HepG2 (cell line): ENCODE measurements at regions not wholly inside any gene's neighbourhood (a gene's known extent, or its start where the extent isn't known, plus 50 kb on each side); places are given as distances from the start of the nearest gene placed in this dataset.

Source experiments
- ATAC-seq: fragments of 200-7000 bp; cut with Tn5 transposase; 3 replicates; pipeline ENCODE4 v1.9.1; 2020; ENCODE audit warnings: mild to moderate bottlenecking, moderate library complexity
- BruUV-seq: library from RNA; stranded (reverse); fragments of 400-500 nt; replicated peaks from 2 replicates; lab custom pipeline; 2021; lab: Mats Ljungman, UMichigan
- CTCF ChIA-PET: fragments of 300-600 bp; formaldehyde crosslinking; extraction: SDS; loops from one replicate; lab custom pipeline; 2021; ENCODE audit warnings: low total read pairs, inconsistent platforms, low intra/inter-chr PET ratio; lab: Yijun Ruan, JAX
- POLR2A ChIA-PET: fragments of 350-600 bp; sonication (Branson Sonifier 250); formaldehyde crosslinking; loops from one replicate; lab custom pipeline; 2020; ENCODE audit warnings: antibody characterized with exemption, inconsistent platforms; lab: Yijun Ruan, JAX
- DNase-seq: peaks from one replicate; pipeline ENCODE4 v3.0.0-alpha.2; 2015; ENCODE audit warnings: low spot score
- FAIRE-seq: peaks from 3 replicates; lab custom pipeline; 2011; peaks lifted over from hg19 to GRCh38; lab: Jason Lieb, UNC
- H2AFZ ChIP-seq: one replicate; pipeline ENCODE4 v1.6.1; 2011; ENCODE audit warnings: low read length, inconsistent platforms
- H3K27ac ChIP-seq: fragments of 300-600 bp; 3 replicates; pipeline ENCODE4 v1.8.0; 2011; ENCODE audit warnings: mixed run types, mild to moderate bottlenecking, mixed read lengths, low read length, inconsistent platforms; ENCODE audit not compliant: insufficient read depth; ENCODE audit errors: extremely low read length
- H3K27me3 ChIP-seq, 2 experiments: fragments of 200-600 bp in 1 of 2; 2 replicates in 1 of 2; 3 replicates in 1 of 2; pipeline versions ENCODE4 v1.6.0 to v1.8.0; 2011; ENCODE audit warnings: low read length in 2 of 2, mild to moderate bottlenecking in 2 of 2, moderate library complexity in 2 of 2, inconsistent platforms in 1 of 2; ENCODE audit not compliant: insufficient read depth in 2 of 2, control insufficient read depth in 1 of 2
- H3K36me3 ChIP-seq, 2 experiments: fragments of 200-600 bp in 1 of 2; replicated peaks in 1 of 2; 2 replicates in 1 of 2; 3 replicates in 1 of 2; pipeline versions ENCODE4 v1.5.1 to v1.8.0; 2011; ENCODE audit warnings: low read length in 2 of 2, inconsistent platforms in 1 of 2; ENCODE audit not compliant: insufficient read depth in 2 of 2, control insufficient read depth in 1 of 2
- H3K4me1 ChIP-seq: 2 replicates; pipeline ENCODE4 v1.5.1; 2012; ENCODE audit warnings: low read length, inconsistent platforms; ENCODE audit not compliant: insufficient read depth
- H3K4me2 ChIP-seq: 2 replicates; pipeline ENCODE4 v1.6.0; 2011; ENCODE audit warnings: low read depth, low read length, inconsistent platforms
- H3K4me3 ChIP-seq, 3 experiments: fragments of 200-600 bp in 1 of 3; sonication (generic), shearing (Covaris generic) in 1 of 3; replicated peaks in 1 of 3; 2 replicates each; pipeline ENCODE4 v1.5.1; 2011 to 2016; ENCODE audit warnings: low read length in 3 of 3, inconsistent platforms in 2 of 3, low read depth in 2 of 3, mild to moderate bottlenecking in 2 of 3, control low read depth in 1 of 3, mixed read lengths in 1 of 3; ENCODE audit not compliant: insufficient read depth in 1 of 3
- H3K79me2 ChIP-seq: one replicate; pipeline ENCODE4 v1.6.1; 2011; ENCODE audit warnings: low read length, inconsistent platforms; ENCODE audit not compliant: insufficient read depth
- H3K9ac ChIP-seq: 2 replicates; pipeline ENCODE4 v1.6.0; 2011; ENCODE audit warnings: mild to moderate bottlenecking, low read depth, low read length, inconsistent platforms; ENCODE audit not compliant: insufficient read depth
- H3K9me3 ChIP-seq: 2 replicates; pipeline ENCODE4 v1.5.1; 2012; ENCODE audit warnings: mild to moderate bottlenecking, low read length
- H4K20me1 ChIP-seq: 2 replicates; pipeline ENCODE4 v1.6.0; 2011; ENCODE audit warnings: inconsistent platforms, mild to moderate bottlenecking, low read length, moderate library complexity; ENCODE audit not compliant: insufficient read depth
- FOSL2 ChIP-seq: sonication (generic); formaldehyde crosslinking; IDR thresholded peaks from 2 replicates; pipeline ENCODE4 v1.4.0; 2020; ENCODE audit warnings: missing genetic modification reagents
- GABPB1 ChIP-seq: IDR thresholded peaks from 2 replicates; pipeline ENCODE4 v1.6.1; 2016; ENCODE audit warnings: mild to moderate bottlenecking, missing genetic modification reagents, moderate library complexity, missing compliant biosample characterization
- HIVEP1 ChIP-seq: sonication (generic); formaldehyde crosslinking; IDR thresholded peaks from 2 replicates; pipeline ENCODE4 v1.4.0; 2020; ENCODE audit warnings: mild to moderate bottlenecking, missing genetic modification reagents
- MAFF ChIP-seq: IDR thresholded peaks from 2 replicates; pipeline ENCODE4 v1.6.1; 2011; ENCODE audit warnings: low read depth, low read length, improper control_type of control experiment
- SOX6 ChIP-seq, 2 experiments: fragments of 450-650 bp in 1 of 2; sonication (generic) in 1 of 2; formaldehyde crosslinking in 1 of 2; IDR thresholded peaks; 2 replicates each; pipeline versions ENCODE4 v1.4.0 to v1.6.1; 2017 to 2020; ENCODE audit warnings: antibody characterized with exemption in 1 of 2, mild to moderate bottlenecking in 1 of 2, missing genetic modification reagents in 1 of 2
- THRA ChIP-seq: sonication (generic); formaldehyde crosslinking; IDR thresholded peaks from 2 replicates; pipeline ENCODE4 v1.4.0; 2020; ENCODE audit warnings: missing genetic modification reagents, borderline replicate concordance
- ZNF24 ChIP-seq: fragments of 450-650 bp; IDR thresholded peaks from 2 replicates; pipeline ENCODE4 v1.6.1; 2017; ENCODE audit warnings: antibody characterized with exemption, mild to moderate bottlenecking
- ZNF274 ChIP-seq: sonication (generic); formaldehyde crosslinking; IDR thresholded peaks from 2 replicates; pipeline ENCODE4 v1.5.1; 2020; ENCODE audit warnings: mild to moderate bottlenecking, missing genetic modification reagents
- ZNF747 ChIP-seq: sonication (generic); formaldehyde crosslinking; IDR thresholded peaks from 2 replicates; pipeline ENCODE4 v1.8.1; 2023; ENCODE audit warnings: missing genetic modification reagents, mild to moderate bottlenecking, borderline replicate concordance
- ZSCAN12 ChIP-seq: sonication (generic); formaldehyde crosslinking; IDR thresholded peaks from 2 replicates; pipeline ENCODE4 v1.9.0; 2021; ENCODE audit warnings: mild to moderate bottlenecking, missing genetic modification reagents
- WGBS: methylation state at CpG from one replicate; pipeline ENCODE4 v1.1.6; 2017; ENCODE audit warnings: low lambda C conversion rate; 5-methylcytosine and 5-hydroxymethylcytosine counted together
- in situ Hi-C: cut with HindIII; loops from 2 replicates; pipeline ENCODE4 v1.10.0; 2017; ENCODE audit warnings: low pct_unique_long_range_greater_than_20kb; ENCODE audit not compliant: extremely low pct_ligation_motif_present
- intact Hi-C: fragments of 100-400 bp; cut with micrococcal nuclease; formaldehyde crosslinking; loops from one replicate; pipeline ENCODE4 v1.10.0; 2022; ENCODE audit not compliant: unreplicated experiment
- TF ChIP-seq, protein P1 (sequence below): sonication (generic); formaldehyde crosslinking; IDR thresholded peaks from 2 replicates; pipeline ENCODE4 v1.8.0; 2022; ENCODE audit warnings: mild to moderate bottlenecking, missing genetic modification reagents; ENCODE audit not compliant: insufficient replicate concordance

GRCh38 chr20:19027971-19028370 lies 184.5 kb upstream of the SLC24A3 start:
- Histone ChIP-seq H3K9me3 (no peaks in the 10 kb centered on the region), H3K27me3 (peaks cover 0 to 15% of the 10 kb centered on the region in 2 experiments; a peak in 1 of 5 replicates), H3K27ac (no peak overlapping the region), H3K4me3 (no peak overlapping the region), H4K20me1 (no peaks in the 10 kb centered on the region), H3K9ac (no peak overlapping the region), H3K36me3 (no peaks in the 10 kb centered on the region), H3K4me2 (no peak overlapping the region), H2AFZ (no peak overlapping the region), H3K4me1 (no peaks in the 10 kb centered on the region), H3K79me2 (no peaks in the 10 kb centered on the region)
- no peak for ATAC-seq
- intact Hi-C loops (no loop called here), in situ Hi-C loops (no loop called here)
- CTCF ChIA-PET = no interaction called here
- POLR2A ChIA-PET = no interaction called here
- WGBS = 26% methylated on average over 7 of the region's 9 CpGs
- no peak for FAIRE-seq
- no peak for TF ChIP-seq SOX6 (IDR thresholded peaks at IDR 0.05)
- no peak for TF ChIP-seq SOX6 (CRISPR knock-in tag; IDR thresholded peaks at IDR 0.05)
- TF ChIP-seq FOSL2 (CRISPR knock-in tag) = no peak
- TF ChIP-seq ZNF747 (CRISPR knock-in tag) = no peak
- TF ChIP-seq THRA (CRISPR knock-in tag) = no peak
- TF ChIP-seq ZNF274 = no peak
- no peak for TF ChIP-seq MAFF
- no peak for TF ChIP-seq ZSCAN12
- no TSS peak for BruUV-seq
- no peak for DNase-seq

- H3K9ac ChIP-seq = no peak overlapping the region
- ATAC-seq (no peak), DNase-seq (no peak), FAIRE-seq (no peak)
- no peaks in the 10 kb centered on the region for H3K79me2 ChIP-seq
- no peak overlapping the region for H2AFZ ChIP-seq
- ChIA-PET POLR2A (no interaction called here), CTCF (no interaction called here)
- no peak overlapping the region for H3K4me3 ChIP-seq
- WGBS = 1% methylated on average over 3 of the region's 3 CpGs
- no peaks in the 10 kb centered on the region for H3K27me3 ChIP-seq
- H3K27ac ChIP-seq = no peak overlapping the region
- H4K20me1 ChIP-seq = no peaks in the 10 kb centered on the region
- no peaks in the 10 kb centered on the region for H3K9me3 ChIP-seq
- no TSS peak for BruUV-seq
- in situ Hi-C loops = no loop called here
- TF ChIP-seq, protein P1, sequence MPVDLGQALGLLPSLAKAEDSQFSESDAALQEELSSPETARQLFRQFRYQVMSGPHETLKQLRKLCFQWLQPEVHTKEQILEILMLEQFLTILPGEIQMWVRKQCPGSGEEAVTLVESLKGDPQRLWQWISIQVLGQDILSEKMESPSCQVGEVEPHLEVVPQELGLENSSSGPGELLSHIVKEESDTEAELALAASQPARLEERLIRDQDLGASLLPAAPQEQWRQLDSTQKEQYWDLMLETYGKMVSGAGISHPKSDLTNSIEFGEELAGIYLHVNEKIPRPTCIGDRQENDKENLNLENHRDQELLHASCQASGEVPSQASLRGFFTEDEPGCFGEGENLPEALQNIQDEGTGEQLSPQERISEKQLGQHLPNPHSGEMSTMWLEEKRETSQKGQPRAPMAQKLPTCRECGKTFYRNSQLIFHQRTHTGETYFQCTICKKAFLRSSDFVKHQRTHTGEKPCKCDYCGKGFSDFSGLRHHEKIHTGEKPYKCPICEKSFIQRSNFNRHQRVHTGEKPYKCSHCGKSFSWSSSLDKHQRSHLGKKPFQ (CRISPR knock-in tag) = no peak
- TF ChIP-seq GABPB1 (CRISPR knock-in tag) (no peak), ZNF24 (no peak), HIVEP1 (CRISPR knock-in tag) (no peak)
- H3K4me2 ChIP-seq = no peak overlapping the region
- intact Hi-C loops = no loop called here
- H3K36me3 ChIP-seq = no peaks in the 10 kb centered on the region
- no peaks in the 10 kb centered on the region for H3K4me1 ChIP-seq
These were observed 170.7 kb upstream of the SLC24A3 start for GRCh38 chr20:19041787-19042186.
